Thyroid gland (tissue), 4 donors: ENCODE measurements at regions not wholly inside any gene's neighbourhood (a gene's known extent, or its start where the extent isn't known, plus 50 kb on each side); places are given as distances from the start of the nearest gene placed in this dataset.

ENCODE experiments used
- POLR2A ChIP-seq, 2 donors: fragments of 450-650 bp; IDR thresholded peaks; one replicate each; pipeline ENCODE4 v1.6.1; 2017; ENCODE audit warnings: antibody characterized with exemption in 2 of 2, mild to moderate bottlenecking in 2 of 2, moderate library complexity in 1 of 2
- TF ChIP-seq, protein P1 (sequence below), 6 experiments: fragments of 200-600 bp in 3 of 6; fragments of 450-650 bp in 3 of 6; sonication (generic) in 3 of 6; IDR thresholded peaks; one replicate each; pipeline ENCODE4 v1.5.1; 2016 to 2019; ENCODE audit warnings: antibody characterized with exemption in 6 of 6, mild to moderate bottlenecking in 2 of 6, inconsistent platforms in 1 of 6, moderate library complexity in 1 of 6

GRCh38 chr18:39276764-39277163 lies 1711.2 kb upstream of the CELF4 start:
- TF ChIP-seq, protein P1, sequence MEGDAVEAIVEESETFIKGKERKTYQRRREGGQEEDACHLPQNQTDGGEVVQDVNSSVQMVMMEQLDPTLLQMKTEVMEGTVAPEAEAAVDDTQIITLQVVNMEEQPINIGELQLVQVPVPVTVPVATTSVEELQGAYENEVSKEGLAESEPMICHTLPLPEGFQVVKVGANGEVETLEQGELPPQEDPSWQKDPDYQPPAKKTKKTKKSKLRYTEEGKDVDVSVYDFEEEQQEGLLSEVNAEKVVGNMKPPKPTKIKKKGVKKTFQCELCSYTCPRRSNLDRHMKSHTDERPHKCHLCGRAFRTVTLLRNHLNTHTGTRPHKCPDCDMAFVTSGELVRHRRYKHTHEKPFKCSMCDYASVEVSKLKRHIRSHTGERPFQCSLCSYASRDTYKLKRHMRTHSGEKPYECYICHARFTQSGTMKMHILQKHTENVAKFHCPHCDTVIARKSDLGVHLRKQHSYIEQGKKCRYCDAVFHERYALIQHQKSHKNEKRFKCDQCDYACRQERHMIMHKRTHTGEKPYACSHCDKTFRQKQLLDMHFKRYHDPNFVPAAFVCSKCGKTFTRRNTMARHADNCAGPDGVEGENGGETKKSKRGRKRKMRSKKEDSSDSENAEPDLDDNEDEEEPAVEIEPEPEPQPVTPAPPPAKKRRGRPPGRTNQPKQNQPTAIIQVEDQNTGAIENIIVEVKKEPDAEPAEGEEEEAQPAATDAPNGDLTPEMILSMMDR (IDR thresholded peaks at IDR 0.05) = no peak
- no peak for TF ChIP-seq POLR2A (IDR thresholded peaks at IDR 0.05)
